MM.1S (cell line): ENCODE measurements at regions not wholly inside any gene's neighbourhood (a gene's known extent, or its start where the extent isn't known, plus 50 kb on each side); places are given as distances from the start of the nearest gene placed in this dataset.

Source experiments
- CTCF ChIP-seq: fragments of 300-600 bp; sonication (generic); IDR thresholded peaks from 2 replicates; pipeline ENCODE4 v1.5.1; 2016; ENCODE audit warnings: antibody characterized with exemption, low read length, mixed read lengths
- EZH2 ChIP-seq: fragments of 300-600 bp; sonication (generic); optimal IDR thresholded peaks from 2 replicates; pipeline ENCODE3; 2017; ENCODE audit warnings: low read depth, mild to moderate bottlenecking, antibody characterized with exemption, low read length, mixed read lengths

- TF ChIP-seq CTCF (no peak), EZH2 (no peak)
Measured at GRCh38 chr2:144270951-144271350, 249.0 kb downstream of the ZEB2 start.
